ENCODE measurements at regions not wholly inside any gene's neighbourhood (a gene's known extent, or its start where the extent isn't known, plus 50 kb on each side); places are given as distances from the start of the nearest gene placed in this dataset.

- TF ChIP-seq RXRA (IDR thresholded peaks at IDR 0.05; ENCODE audit: borderline replicate concordance, low read depth), result no peak
- TF ChIP-seq, protein P1, sequence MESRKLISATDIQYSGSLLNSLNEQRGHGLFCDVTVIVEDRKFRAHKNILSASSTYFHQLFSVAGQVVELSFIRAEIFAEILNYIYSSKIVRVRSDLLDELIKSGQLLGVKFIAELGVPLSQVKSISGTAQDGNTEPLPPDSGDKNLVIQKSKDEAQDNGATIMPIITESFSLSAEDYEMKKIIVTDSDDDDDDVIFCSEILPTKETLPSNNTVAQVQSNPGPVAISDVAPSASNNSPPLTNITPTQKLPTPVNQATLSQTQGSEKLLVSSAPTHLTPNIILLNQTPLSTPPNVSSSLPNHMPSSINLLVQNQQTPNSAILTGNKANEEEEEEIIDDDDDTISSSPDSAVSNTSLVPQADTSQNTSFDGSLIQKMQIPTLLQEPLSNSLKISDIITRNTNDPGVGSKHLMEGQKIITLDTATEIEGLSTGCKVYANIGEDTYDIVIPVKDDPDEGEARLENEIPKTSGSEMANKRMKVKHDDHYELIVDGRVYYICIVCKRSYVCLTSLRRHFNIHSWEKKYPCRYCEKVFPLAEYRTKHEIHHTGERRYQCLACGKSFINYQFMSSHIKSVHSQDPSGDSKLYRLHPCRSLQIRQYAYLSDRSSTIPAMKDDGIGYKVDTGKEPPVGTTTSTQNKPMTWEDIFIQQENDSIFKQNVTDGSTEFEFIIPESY (IDR thresholded peaks at IDR 0.05; ENCODE audit: borderline replicate concordance, low read depth), result no peak
- no peak for TF ChIP-seq YY1 (IDR thresholded peaks at IDR 0.05; ENCODE audit: low read depth)
- TF ChIP-seq POLR2AphosphoS5 (IDR thresholded peaks at IDR 0.05; ENCODE audit: low read depth, low read length), result no peak
Measured at GRCh38 chr15:37339856-37340255, 239.5 kb upstream of the MEIS2 start (continued).

DNA sequence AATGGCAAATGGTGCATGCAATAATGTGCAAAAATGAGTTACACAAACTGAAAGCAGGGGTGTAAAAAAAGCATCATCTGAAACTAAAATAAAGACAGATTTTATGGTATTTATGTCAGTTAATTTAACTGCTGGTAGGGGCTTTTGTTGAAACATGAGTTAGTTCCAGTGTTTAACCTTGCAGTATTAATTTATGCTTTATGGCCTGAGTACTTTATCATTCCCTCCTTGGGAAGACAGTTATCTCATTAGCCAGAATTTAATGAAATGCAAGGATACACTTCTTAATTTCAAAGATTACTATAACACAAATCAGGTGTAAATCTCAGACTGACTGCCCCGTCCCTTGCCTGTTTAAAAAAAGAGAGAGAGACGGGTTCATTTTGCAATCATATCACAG is 240.1 kb upstream of the MEIS2 start:
- Histone ChIP-seq H3F3A (replicated peaks; ENCODE audit: insufficient read depth) (no peaks in the 10 kb centered on the region), H3K4me1 (ENCODE audit: control insufficient read depth in 1 of 2, insufficient read depth in 2 of 2, low read depth in 1 of 2, low read length in 1 of 2) (no peaks in the 10 kb centered on the region; a peak in 1 of 4 replicates), H3K4me2 (no peak overlapping the region), H3K36me3 (replicated peaks in 1 of 2; ENCODE audit: control insufficient read depth in 1 of 2, insufficient read depth in 2 of 2, low read length in 1 of 2) (no peaks in the 10 kb centered on the region), H3K27ac (ENCODE audit: low read depth in 2 of 2, low read length in 1 of 2) (no peak overlapping the region), H2AFZ (ENCODE audit: low read depth) (no peak overlapping the region), H3K79me2 (ENCODE audit: insufficient read depth) (no peaks in the 10 kb centered on the region), H3K27me3 (ENCODE audit: insufficient read depth) (no peaks in the 10 kb centered on the region), H3K9ac (no peak overlapping the region), H3K9me2 (no peaks in the 10 kb centered on the region), H4K20me1 (ENCODE audit: insufficient read depth) (no peaks in the 10 kb centered on the region), H3K4me3 (ENCODE audit: low read depth in 2 of 2, low read length in 1 of 2) (no peak overlapping the region), H3K9me3 (no peaks in the 10 kb centered on the region)
- no peak for TF ChIP-seq RXRA (IDR thresholded peaks at IDR 0.05; ENCODE audit: borderline replicate concordance, low read depth)
- TF ChIP-seq SIN3A (IDR thresholded peaks at IDR 0.05; ENCODE audit: borderline replicate concordance, low read depth, low read length), result no peak
- no peak for TF ChIP-seq TEAD4 (IDR thresholded peaks at IDR 0.05; ENCODE audit: borderline replicate concordance, insufficient read depth)
- no peak for TF ChIP-seq GABPA (IDR thresholded peaks at IDR 0.05; ENCODE audit: low read depth)
- TF ChIP-seq RAD21 (IDR thresholded peaks at IDR 0.05; ENCODE audit: low read length), result no peak
- TF ChIP-seq ELF1 (IDR thresholded peaks at IDR 0.05), result no peak
- no peak for TF ChIP-seq POLR2AphosphoS5 (IDR thresholded peaks at IDR 0.05; ENCODE audit: low read depth, low read length)
- no peak for TF ChIP-seq FOXM1 (IDR thresholded peaks at IDR 0.05; ENCODE audit: low read depth)
- TF ChIP-seq NFIC (IDR thresholded peaks at IDR 0.05; ENCODE audit: borderline replicate concordance), result no peak
- TF ChIP-seq, protein P2, sequence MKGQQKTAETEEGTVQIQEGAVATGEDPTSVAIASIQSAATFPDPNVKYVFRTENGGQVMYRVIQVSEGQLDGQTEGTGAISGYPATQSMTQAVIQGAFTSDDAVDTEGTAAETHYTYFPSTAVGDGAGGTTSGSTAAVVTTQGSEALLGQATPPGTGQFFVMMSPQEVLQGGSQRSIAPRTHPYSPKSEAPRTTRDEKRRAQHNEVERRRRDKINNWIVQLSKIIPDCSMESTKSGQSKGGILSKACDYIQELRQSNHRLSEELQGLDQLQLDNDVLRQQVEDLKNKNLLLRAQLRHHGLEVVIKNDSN (IDR thresholded peaks at IDR 0.05; ENCODE audit: borderline replicate concordance, low read depth), result no peak
- TF ChIP-seq RCOR1 (IDR thresholded peaks at IDR 0.05; ENCODE audit: low read length), result no peak
- no peak for TF ChIP-seq YY1 (IDR thresholded peaks at IDR 0.05; ENCODE audit: low read depth)
- TF ChIP-seq, protein P3, sequence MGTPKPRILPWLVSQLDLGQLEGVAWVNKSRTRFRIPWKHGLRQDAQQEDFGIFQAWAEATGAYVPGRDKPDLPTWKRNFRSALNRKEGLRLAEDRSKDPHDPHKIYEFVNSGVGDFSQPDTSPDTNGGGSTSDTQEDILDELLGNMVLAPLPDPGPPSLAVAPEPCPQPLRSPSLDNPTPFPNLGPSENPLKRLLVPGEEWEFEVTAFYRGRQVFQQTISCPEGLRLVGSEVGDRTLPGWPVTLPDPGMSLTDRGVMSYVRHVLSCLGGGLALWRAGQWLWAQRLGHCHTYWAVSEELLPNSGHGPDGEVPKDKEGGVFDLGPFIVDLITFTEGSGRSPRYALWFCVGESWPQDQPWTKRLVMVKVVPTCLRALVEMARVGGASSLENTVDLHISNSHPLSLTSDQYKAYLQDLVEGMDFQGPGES (IDR thresholded peaks at IDR 0.05; ENCODE audit: low read depth, low read length), result no peak
- TF ChIP-seq TCF12 (IDR thresholded peaks at IDR 0.05), result no peak
- TF ChIP-seq SMC3 (IDR thresholded peaks at IDR 0.05; ENCODE audit: low read depth, low read length), result no peak
- no peak for TF ChIP-seq GATA2 (CRISPR knock-in tag; IDR thresholded peaks at IDR 0.05)
- TF ChIP-seq, protein P1 (IDR thresholded peaks at IDR 0.05; ENCODE audit: borderline replicate concordance, low read depth), result no peak
- ChIA-PET CTCF (interaction anchor here (1.8 kb wide), 1 partner anchor 64 kb away, joined by 4 read pairs; no protein-coding TSS in a partner anchor), POLR2A (no interaction called here)
- whole genome bisulfite sequencing (ENCODE audit: low lambda C conversion rate), result 65% methylated on average over 2 of the region's 2 CpGs
- DNase-seq, result no peak

Data from SK-N-SH (cell line).